CD4-positive, alpha-beta T cell treated with Interleukin-6 at 100 ng/mL for 8 hours (primary cell): ENCODE measurements at regions not wholly inside any gene's neighbourhood (a gene's known extent, or its start where the extent isn't known, plus 50 kb on each side); places are given as distances from the start of the nearest gene placed in this dataset.

ENCODE experiments used
- DNase-seq: peaks from one replicate; pipeline ENCODE4 v3.0.0-alpha.2; 2020; ENCODE audit warnings: mixed read lengths, low spot score

GRCh38 chr11:97157221-97157740, 767.5 kb downstream of the JRKL start:
- DNase-seq, result no peak

GRCh38 chr11:97158243-97158642, 768.4 kb downstream of the JRKL start:
- no peak for DNase-seq

- no peak for DNase-seq
Observed at GRCh38 chr11:97163631-97164191, 773.9 kb downstream of the JRKL start.

GRCh38 chr11:97201743-97202612, 812.2 kb downstream of the JRKL start:
- DNase-seq, result no peak

GRCh38 chr11:97202613-97203292, 812.9 kb downstream of the JRKL start:
- DNase-seq, result no peak

GRCh38 chr11:97218011-97218410, 828.2 kb downstream of the JRKL start:
- no peak for DNase-seq

- DNase-seq, result no peak
Observed at GRCh38 chr11:97223647-97224046, 833.8 kb downstream of the JRKL start.

- DNase-seq, result no peak
Observed at GRCh38 chr11:97224396-97224795, 834.6 kb downstream of the JRKL start.

GRCh38 chr11:97225794-97226193, 836.0 kb downstream of the JRKL start:
- DNase-seq, result no peak

GRCh38 chr11:97229936-97230335, 840.1 kb downstream of the JRKL start:
- DNase-seq, result no peak

- DNase-seq, result no peak
Observed at GRCh38 chr11:97231231-97231630, 841.4 kb downstream of the JRKL start.

- DNase-seq, result no peak
Observed at GRCh38 chr11:97234016-97234415, 844.2 kb downstream of the JRKL start.

- no peak for DNase-seq
Observed at GRCh38 chr11:97237151-97237550, 847.3 kb downstream of the JRKL start.

- DNase-seq, result no peak
Observed at GRCh38 chr11:97247601-97248000, 857.8 kb downstream of the JRKL start.

GRCh38 chr11:97254790-97255189, 865.0 kb downstream of the JRKL start:
- no peak for DNase-seq

GRCh38 chr11:97259434-97259833, 869.6 kb downstream of the JRKL start:
- no peak for DNase-seq

GRCh38 chr11:97259884-97260283, 870.1 kb downstream of the JRKL start:
- no peak for DNase-seq

- no peak for DNase-seq
Observed at GRCh38 chr11:97263183-97263858, 873.5 kb downstream of the JRKL start.

- DNase-seq, result no peak
Observed at GRCh38 chr11:97269527-97269926, 879.7 kb downstream of the JRKL start.

- DNase-seq, result no peak
Observed at GRCh38 chr11:97279341-97279740, 889.5 kb downstream of the JRKL start.

- no peak for DNase-seq
Observed at GRCh38 chr11:97280347-97280746, 890.5 kb downstream of the JRKL start.

- DNase-seq, result no peak
Observed at GRCh38 chr11:97289823-97290222, 900.0 kb downstream of the JRKL start.
